ENCODE measurements at regions not wholly inside any gene's neighbourhood (a gene's known extent, or its start where the extent isn't known, plus 50 kb on each side); places are given as distances from the start of the nearest gene placed in this dataset.

- H3K27me3 ChIP-seq: no peaks in the 10 kb centered on the region
- 20 to 45% methylated on average over 3 of the region's 3 CpGs for WGBS, 2 donors (ENCODE audit: low coverage in 1 of 2)
- TF ChIP-seq CTCF (IDR thresholded peaks at IDR 0.05) (no peak), EP300 (IDR thresholded peaks at IDR 0.05) (no peak), POLR2AphosphoS5 (IDR thresholded peaks at IDR 0.05) (no peak), POLR2A (IDR thresholded peaks at IDR 0.05) (no peak)
- H3K4me1 ChIP-seq: peaks cover 0 to 4% (median 0%) of the 10 kb centered on the region in 3 donors
- no peaks in the 10 kb centered on the region for H3K36me3 ChIP-seq
- no peak overlapping the region for H3K4me3 ChIP-seq
- no peak for ATAC-seq
- no peak overlapping the region for H3K27ac ChIP-seq
- no peaks in the 10 kb centered on the region for H3K9me3 ChIP-seq
These were observed 122.4 kb upstream of the NMUR2 start for GRCh38 chr5:152527358-152528052.

GRCh38 chr5:152529440-152529839 lies 124.4 kb upstream of the NMUR2 start:
- Histone ChIP-seq H3K27ac (no peak overlapping the region), H3K4me3 (no peak overlapping the region), H3K9me3 (no peaks in the 10 kb centered on the region), H3K36me3 (no peaks in the 10 kb centered on the region), H3K27me3 (no peaks in the 10 kb centered on the region), H3K4me1 (peaks cover 0 to 4% (median 0%) of the 10 kb centered on the region in 3 donors)
- ATAC-seq: no peak
- no peak for TF ChIP-seq CTCF (IDR thresholded peaks at IDR 0.05)
- no peak for TF ChIP-seq POLR2A (IDR thresholded peaks at IDR 0.05)
- no peak for TF ChIP-seq EP300 (IDR thresholded peaks at IDR 0.05)
- no peak for TF ChIP-seq POLR2AphosphoS5 (IDR thresholded peaks at IDR 0.05)

GRCh38 chr5:152532714-152533113 lies 127.6 kb upstream of the NMUR2 start:
- Histone ChIP-seq H3K27ac (no peak overlapping the region), H3K36me3 (no peaks in the 10 kb centered on the region), H3K27me3 (no peaks in the 10 kb centered on the region), H3K9me3 (no peaks in the 10 kb centered on the region), H3K4me1 (no peaks in the 10 kb centered on the region), H3K4me3 (no peak overlapping the region)
- no peak for TF ChIP-seq POLR2AphosphoS5 (IDR thresholded peaks at IDR 0.05)
- TF ChIP-seq POLR2A (IDR thresholded peaks at IDR 0.05): no peak
- peak; percentile 13 to 60 (median 40) for TF ChIP-seq CTCF (IDR thresholded peaks at IDR 0.05)
- no peak for TF ChIP-seq EP300 (IDR thresholded peaks at IDR 0.05)
- ATAC-seq: no peak
- WGBS, 2 donors (ENCODE audit: low coverage in 1 of 2): 30 to 44% methylated on average over 2 of the region's 2 CpGs

- Histone ChIP-seq H3K27ac (no peak overlapping the region), H3K4me3 (no peak overlapping the region), H3K4me1 (no peaks in the 10 kb centered on the region), H3K9me3 (no peaks in the 10 kb centered on the region), H3K27me3 (no peaks in the 10 kb centered on the region), H3K36me3 (no peaks in the 10 kb centered on the region)
- no peak for ATAC-seq
- TF ChIP-seq POLR2AphosphoS5 (IDR thresholded peaks at IDR 0.05) (no peak), EP300 (IDR thresholded peaks at IDR 0.05) (no peak)
- WGBS, 2 donors (ENCODE audit: low coverage in 1 of 2): 0 to 20% methylated on average over 1 of the region's 1 CpG
These were observed 129.6 kb upstream of the NMUR2 start for GRCh38 chr5:152534641-152535040.

GRCh38 chr5:152542741-152543140 lies 137.7 kb upstream of the NMUR2 start:
- H3K27ac ChIP-seq: no peak overlapping the region
- H3K36me3 ChIP-seq: no peaks in the 10 kb centered on the region
- TF ChIP-seq POLR2A (IDR thresholded peaks at IDR 0.05) (no peak), CTCF (IDR thresholded peaks at IDR 0.05) (no peak), EP300 (IDR thresholded peaks at IDR 0.05) (no peak), POLR2AphosphoS5 (IDR thresholded peaks at IDR 0.05) (no peak)
- 0% methylated on average over 3 of the region's 3 CpGs for WGBS, 2 donors (ENCODE audit: low coverage in 1 of 2)
- no peak for ATAC-seq
- no peak overlapping the region for H3K4me3 ChIP-seq
- H3K9me3 ChIP-seq: no peaks in the 10 kb centered on the region
- H3K27me3 ChIP-seq: peaks cover 5% of the 10 kb centered on the region
- H3K4me1 ChIP-seq: no peaks in the 10 kb centered on the region
